NCI-H345 (cell line): ENCODE measurements at regions not wholly inside any gene's neighbourhood (a gene's known extent, or its start where the extent isn't known, plus 50 kb on each side); places are given as distances from the start of the nearest gene placed in this dataset.
"Not testable (repeated sequence)": the region's sequence is repeated elsewhere in the genome, so short reads cannot be mapped to it uniquely, and the experiment has no call there.

ENCODE experiments used
- DNase-seq: peaks from one replicate; lab custom pipeline; 2025; lab: John Stamatoyannopoulos, UW

DNA sequence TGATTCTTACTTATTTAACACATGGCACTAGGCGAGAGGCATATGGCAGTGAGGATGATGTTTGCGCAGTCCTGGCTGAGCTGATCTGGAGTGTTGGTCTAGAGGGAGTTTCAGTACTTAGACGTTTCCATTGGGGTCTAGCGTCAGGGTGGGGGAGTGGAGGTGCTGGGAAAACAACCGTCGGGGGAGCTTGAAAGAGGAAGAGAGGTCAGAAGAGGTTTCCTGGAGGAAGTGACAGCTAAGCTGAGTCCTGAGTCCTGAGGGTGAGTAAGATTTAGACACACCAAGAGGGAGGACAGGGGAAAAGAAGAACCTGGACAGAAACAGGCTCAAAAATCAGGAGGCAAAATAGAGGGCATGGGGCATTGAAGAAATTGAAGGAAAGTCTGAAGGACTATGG, 81.4 kb downstream of the ALOX5AP start:
- DNase-seq: peak; percentile 29

DNA sequence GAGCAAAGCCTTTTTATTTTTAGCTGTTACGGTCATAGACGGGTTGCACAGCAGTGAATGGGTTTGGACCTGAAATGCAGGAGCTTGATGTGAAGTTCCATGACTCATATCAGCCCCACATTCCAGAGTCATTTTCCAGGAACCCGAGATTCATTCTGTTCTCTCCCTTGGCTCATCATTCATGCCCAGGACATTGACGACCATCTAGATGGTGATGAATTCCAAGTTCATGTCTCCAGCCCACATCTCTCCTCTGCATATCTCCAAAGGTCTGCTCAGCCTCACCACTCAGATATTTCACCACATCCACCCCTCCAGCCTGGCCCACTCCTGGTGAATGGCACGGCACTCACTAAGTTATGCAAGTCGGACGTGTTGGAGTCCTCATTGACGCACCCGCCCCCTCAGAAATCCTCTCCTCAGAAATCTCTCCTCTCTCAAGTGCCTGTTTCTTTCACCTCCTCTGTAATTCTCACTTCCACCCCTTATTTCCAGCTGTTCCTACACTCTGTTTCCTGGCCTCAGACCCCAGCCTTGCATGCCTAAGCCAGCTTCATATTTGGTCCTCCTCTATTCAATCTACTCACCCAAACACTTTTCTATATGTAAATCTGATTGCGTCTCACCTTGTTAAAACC, 83.1 kb downstream of the ALOX5AP start:
- DNase-seq: no peak

- DNase-seq: no peak
These were observed 84.0 kb downstream of the ALOX5AP start for GRCh38 chr13:30819136-30819888.

DNA sequence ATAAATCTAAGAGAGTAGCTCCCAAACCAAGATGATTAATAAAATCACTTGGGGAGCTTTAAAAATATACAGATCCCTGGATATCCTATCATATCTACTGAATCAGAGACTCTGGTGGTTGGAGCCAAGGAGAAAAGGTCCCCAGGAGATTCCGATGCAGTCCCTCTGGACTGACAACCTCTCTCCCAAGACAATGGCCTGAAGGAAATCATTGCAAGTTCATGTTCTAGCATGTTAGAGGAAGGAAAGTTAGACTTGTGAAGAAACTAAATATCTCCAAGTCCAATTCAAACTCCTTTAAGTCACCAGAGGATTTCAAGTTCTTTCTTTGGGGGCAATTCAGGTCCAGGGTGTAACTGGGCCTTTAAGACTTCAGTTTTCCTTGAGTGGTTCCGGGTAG, 84.7 kb upstream of the MEDAG start:
- no peak for DNase-seq

DNA sequence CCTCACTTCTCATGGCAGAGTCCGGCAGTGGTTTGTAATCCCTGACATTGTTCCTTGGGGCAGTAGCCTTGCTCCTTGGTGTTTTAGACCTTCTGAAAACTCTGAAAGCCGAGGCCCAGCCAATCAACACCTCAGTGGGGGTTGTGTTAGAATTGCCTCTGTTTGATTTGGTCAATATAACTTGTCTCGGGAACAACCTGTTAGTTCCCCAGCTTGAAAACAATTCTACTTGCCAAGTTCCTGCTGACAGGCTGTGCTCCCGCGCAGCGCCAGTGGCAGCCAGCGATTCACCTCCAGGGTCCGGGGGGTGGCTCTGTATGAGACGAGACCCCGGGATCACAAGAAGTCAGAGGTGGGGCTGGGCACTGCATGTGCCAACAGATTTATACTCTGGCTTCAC, 81.4 kb upstream of the MEDAG start:
- no peak for DNase-seq

- DNase-seq: no peak
These were observed 79.0 kb upstream of the MEDAG start for GRCh38 chr13:30826911-30827577.

- no peak for DNase-seq
These were observed 78.5 kb upstream of the MEDAG start for GRCh38 chr13:30827578-30827925.

GRCh38 chr13:30829145-30829832, 76.8 kb upstream of the MEDAG start:
- no peak for DNase-seq

DNA sequence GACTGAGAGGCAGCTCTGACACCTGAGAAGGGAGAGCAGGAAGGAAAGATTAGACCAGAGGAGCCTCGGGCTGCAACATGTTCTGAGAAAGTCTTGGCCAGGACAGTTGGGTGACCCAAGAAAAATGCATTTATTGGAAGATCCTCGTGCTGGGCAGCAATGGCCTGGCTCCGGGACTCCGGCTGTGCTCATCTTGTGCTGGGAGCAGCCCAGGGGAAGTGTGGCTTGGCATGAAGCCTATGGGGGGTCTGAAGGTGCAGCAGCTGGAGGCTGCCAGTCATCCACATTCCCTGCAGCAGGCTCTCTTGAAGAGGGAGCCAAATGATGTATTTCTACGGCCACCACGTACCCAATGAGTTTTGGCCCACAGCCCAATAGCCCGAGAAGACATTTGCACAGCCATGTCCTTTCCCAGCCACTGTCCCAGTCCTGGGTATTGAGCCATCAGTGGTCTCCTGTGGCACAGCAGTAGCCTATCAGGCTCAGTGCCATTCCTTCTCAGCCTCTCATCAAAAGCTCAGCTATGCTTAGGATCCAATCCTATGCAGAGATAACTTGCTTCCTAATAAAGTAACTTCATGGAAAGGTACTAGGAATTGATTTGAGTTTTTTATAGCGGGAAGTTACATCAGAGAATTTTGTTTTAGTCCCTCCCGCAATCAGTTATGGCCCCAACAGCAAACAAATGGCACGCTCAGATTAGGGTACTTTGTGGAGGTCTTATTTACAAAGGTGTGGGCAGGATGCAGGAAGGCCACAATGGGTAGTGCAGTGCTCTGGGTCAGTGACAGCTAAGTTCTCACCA, 76.0 kb upstream of the MEDAG start:
- no peak for DNase-seq

GRCh38 chr13:30830638-30830965, 75.5 kb upstream of the MEDAG start:
- DNase-seq: no peak

DNA sequence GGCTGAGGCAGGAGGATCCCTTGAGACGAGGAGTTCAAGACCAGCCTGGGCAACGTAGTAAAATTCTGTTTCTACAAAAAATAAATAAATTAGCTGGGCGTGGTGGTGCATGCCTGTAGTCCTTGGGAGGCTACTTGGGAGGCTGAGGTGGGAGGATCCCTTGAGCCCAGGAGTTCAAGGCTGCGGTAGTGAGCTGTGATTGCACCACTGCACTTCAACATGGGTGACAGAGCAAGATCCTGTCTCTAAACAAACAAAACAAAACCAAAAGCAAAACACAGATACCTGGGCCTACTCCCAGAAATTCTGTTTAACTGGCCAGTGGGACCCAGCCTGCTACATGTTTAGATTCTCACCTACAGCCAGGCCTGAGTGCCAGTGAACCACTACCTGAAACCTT, 74.6 kb upstream of the MEDAG start:
- no peak for DNase-seq

DNA sequence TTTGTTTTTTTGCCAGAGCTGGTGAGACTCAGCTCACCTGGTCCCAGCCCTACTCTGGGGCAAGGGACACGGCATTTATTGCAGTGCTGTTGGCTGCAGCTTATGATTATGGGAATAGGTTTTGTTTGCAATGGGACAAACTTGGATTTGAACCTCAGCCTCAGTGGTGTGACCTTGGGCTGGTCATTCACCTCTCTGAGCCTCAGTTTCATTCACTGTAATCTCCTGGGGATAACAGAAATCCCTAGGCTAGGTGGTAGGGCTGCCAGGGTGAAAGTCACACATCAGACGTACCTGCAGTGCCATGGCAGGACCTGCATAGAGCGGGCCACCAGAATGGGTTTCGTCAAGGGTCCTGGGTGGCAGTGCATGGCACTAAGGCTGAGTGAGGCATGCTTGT, 73.7 kb upstream of the MEDAG start:
- no peak for DNase-seq

- peak; percentile 93 for DNase-seq
These were observed 73.2 kb upstream of the MEDAG start for GRCh38 chr13:30832845-30833332.

- DNase-seq: no peak
These were observed 70.6 kb upstream of the MEDAG start for GRCh38 chr13:30835442-30835841.

GRCh38 chr13:30837227-30838159, 68.6 kb upstream of the MEDAG start:
- DNase-seq: no peak

DNA sequence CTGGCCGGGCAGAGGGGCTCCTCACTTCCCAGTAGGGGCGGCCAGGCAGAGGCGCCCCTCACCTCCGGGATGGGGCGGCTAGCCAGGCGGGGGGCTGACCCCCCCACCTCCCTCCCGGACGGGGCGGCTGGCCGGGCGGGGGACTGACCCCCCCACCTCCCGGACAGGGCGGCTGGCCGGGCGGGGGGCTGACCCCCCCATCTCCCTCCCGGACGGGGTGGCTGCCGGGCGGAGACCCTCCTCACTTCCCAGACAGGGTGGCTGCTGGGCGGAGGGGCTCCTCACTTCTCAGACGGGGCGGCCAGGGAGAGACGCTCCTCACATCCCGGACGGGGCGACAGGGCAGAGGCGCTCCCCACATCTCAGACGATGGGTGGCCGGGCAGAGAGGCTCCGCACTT, 66.4 kb upstream of the MEDAG start:
- not testable (repeated sequence) for DNase-seq

DNA sequence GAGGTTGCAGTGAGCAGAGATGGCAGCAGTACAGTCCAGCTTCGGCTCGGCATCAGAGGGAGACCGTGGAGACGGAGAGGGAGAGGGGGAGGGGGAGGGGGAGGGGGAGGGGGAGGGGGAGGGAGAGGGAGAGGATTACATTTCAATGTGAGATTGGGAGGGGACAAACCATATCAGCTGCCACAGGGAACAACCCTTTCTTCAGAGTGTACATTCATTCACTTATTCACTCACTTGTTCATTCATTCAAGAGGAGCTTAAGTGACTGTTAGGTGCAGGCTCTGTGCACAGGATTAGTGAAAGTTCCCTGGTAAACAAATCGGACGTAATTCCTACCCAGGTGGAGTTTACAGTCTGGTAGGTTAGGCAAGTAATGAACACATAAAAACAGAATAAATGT, 65.6 kb upstream of the MEDAG start:
- no peak for DNase-seq

DNA sequence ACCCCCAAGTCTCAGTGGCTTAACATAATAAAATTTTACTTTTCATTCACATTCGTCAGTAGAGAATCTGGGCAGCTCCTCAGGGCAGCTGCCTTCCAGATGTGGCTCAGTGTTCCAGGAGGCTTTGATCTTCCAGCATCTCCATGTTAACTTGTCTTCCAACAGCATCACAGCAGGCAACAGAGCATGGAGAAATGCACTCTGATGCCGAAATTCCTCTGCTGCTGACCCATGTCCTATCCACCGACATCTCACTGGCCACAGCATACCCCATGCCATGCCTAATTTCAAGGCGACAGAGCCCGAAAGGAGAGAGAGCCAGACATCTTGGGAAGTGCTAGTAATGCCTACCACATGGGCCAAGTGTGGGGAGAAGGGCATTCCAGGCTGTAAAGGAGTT, 64.9 kb upstream of the MEDAG start:
- DNase-seq: no peak

DNA sequence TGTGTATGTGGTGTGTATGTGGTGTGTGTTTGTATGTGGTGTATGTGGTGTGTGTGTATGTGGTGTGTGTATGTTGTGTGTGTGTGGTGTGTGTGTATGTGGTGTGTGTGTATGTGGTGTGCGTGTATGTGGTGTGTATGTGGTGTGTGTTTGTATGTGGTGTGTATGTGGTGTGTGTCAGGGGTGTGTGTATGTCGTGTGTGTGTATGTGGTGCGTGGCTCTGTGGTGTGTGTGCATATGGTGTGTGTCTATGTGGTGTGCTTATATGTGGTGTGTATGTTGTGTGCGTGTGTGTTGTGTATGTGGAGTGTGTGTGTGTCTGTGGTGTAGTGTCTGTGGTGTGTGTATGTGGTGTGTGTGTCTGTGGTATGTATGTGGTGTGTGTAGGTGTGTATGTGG, 62.5 kb upstream of the MEDAG start:
- DNase-seq: no peak

DNA sequence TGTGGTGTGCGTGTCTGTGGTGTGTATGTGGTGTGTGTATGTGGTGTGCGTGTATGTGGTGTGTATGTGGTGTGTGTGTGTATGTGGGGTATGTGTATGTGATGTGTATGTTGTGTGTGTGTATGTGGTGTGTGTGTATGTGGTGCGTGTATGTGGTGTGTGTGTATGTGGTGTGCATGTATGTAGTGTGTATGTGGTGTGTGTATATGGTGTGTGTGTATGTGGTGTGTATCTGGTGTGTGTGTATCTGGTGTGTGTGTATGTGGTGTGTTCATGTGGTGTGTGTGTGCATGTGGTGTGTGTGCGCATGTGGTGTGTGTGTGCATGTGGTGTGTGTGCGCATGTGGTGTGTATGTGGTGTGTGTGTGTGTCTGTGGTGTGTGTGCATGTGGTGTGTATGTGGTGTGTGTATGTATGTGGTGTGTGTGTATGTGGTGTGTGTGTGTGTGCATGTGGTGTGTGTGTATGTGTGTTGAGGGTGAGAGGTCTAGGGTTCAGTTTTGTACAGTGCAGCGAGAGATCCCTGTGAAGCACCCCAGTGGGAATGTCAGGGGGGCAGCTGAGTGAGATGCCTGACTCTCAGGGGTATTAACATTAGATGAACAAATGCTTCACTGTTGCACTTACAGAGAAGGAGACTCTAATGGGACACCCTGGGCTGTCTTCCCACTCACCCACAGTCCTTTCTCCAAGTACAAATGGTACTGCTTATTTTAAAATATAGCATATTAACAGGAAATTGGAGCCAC, 61.3 kb upstream of the MEDAG start:
- DNase-seq: no peak
